RWPE1 (cell line): ENCODE measurements at regions not wholly inside any gene's neighbourhood (a gene's known extent, or its start where the extent isn't known, plus 50 kb on each side); places are given as distances from the start of the nearest gene placed in this dataset.

Source experiments
- CTCF ChIA-PET: fragments of 350-600 bp; sonication (Branson Sonifier 250); formaldehyde crosslinking; extraction: SDS; loops from one replicate; lab custom pipeline; 2021; lab: Yijun Ruan, JAX
- POLR2A ChIA-PET: fragments of 400-600 bp; formaldehyde crosslinking; extraction: SDS; loops from one replicate; lab custom pipeline; 2020; ENCODE audit warnings: antibody characterized with exemption; ENCODE audit not compliant: low non-redundant PET; lab: Yijun Ruan, JAX
- DNase-seq: peaks from one replicate; pipeline ENCODE4 v3.0.0; 2012; ENCODE audit warnings: low spot score
- H3K27ac ChIP-seq: fragments of 450-650 bp; 2 replicates; pipeline ENCODE4 v1.5.1; 2017
- TF ChIP-seq, protein P1 (sequence below): fragments of 450-650 bp; conservative IDR thresholded peaks from 2 replicates; pipeline ENCODE4 v1.5.1; 2017; ENCODE audit warnings: low read depth, mild to moderate bottlenecking

DNA sequence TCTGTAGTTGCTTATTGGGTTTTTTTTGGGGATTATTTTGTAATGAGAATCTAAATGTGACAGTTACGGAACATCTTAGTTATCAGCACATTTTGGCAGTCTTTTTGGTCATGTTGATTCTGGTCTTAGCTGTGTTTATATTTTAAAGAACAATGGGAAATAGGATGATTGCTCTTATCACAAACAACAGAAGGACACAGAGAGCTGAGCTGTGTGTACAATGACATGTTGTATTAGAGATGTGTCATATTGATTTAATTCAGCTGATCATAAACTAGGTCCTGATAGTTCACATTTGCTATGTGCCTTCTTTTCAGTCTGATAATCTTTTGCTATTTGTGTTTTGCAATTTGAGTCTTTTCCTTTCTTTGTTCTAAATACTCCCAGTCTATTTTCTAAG, 781.7 kb downstream of the TRHDE start:
- CTCF ChIA-PET = interaction anchor here (0.6 kb wide), 1 partner anchor 259 kb away, joined by 3 read pairs; no protein-coding TSS in a partner anchor
- POLR2A ChIA-PET = no interaction called here
- no peak for DNase-seq
- TF ChIP-seq, protein P1, sequence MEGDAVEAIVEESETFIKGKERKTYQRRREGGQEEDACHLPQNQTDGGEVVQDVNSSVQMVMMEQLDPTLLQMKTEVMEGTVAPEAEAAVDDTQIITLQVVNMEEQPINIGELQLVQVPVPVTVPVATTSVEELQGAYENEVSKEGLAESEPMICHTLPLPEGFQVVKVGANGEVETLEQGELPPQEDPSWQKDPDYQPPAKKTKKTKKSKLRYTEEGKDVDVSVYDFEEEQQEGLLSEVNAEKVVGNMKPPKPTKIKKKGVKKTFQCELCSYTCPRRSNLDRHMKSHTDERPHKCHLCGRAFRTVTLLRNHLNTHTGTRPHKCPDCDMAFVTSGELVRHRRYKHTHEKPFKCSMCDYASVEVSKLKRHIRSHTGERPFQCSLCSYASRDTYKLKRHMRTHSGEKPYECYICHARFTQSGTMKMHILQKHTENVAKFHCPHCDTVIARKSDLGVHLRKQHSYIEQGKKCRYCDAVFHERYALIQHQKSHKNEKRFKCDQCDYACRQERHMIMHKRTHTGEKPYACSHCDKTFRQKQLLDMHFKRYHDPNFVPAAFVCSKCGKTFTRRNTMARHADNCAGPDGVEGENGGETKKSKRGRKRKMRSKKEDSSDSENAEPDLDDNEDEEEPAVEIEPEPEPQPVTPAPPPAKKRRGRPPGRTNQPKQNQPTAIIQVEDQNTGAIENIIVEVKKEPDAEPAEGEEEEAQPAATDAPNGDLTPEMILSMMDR = no peak
- H3K27ac ChIP-seq = no peak overlapping the region

GRCh38 chr12:73057428-73057827, 785.3 kb downstream of the TRHDE start:
- TF ChIP-seq, protein P1 = no peak
- ChIA-PET CTCF (no interaction called here), POLR2A (no interaction called here)
- no peak for DNase-seq
- no peak overlapping the region for H3K27ac ChIP-seq

- ChIA-PET CTCF (no interaction called here), POLR2A (no interaction called here)
- TF ChIP-seq, protein P1 = no peak
- no peak for DNase-seq
- H3K27ac ChIP-seq = no peak overlapping the region
These were observed 793.7 kb downstream of the TRHDE start for GRCh38 chr12:73065913-73066312.

- no peak overlapping the region for H3K27ac ChIP-seq
- no peak for DNase-seq
- TF ChIP-seq, protein P1 = no peak
- POLR2A ChIA-PET = no interaction called here
- CTCF ChIA-PET = no interaction called here
These were observed 795.4 kb downstream of the TRHDE start for GRCh38 chr12:73067616-73068015.

DNA sequence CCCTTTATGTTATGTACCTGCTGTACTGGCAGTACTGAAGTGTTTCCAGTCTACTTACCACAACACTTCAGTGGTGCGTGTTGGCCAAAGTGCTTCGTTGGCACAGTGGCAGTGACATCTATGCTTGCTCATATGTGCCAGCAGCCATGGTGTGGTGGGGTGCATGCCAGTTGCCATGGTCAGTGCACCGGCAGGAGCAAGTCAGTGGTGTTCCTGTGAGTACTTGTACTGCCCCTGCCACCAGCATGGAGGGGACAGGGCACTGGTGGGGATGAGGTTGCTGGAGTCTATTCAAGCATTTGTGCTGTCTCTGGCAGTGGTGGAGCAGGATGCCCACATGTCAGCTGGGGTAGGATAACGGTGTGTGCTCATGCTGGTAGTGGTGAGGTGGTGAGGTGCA, 800.0 kb downstream of the TRHDE start:
- TF ChIP-seq, protein P1 = no peak
- ChIA-PET CTCF (no interaction called here), POLR2A (no interaction called here)
- H3K27ac ChIP-seq = no peak overlapping the region
- no peak for DNase-seq

- TF ChIP-seq, protein P1 = no peak
- no peak for DNase-seq
- POLR2A ChIA-PET = no interaction called here
- CTCF ChIA-PET = no interaction called here
- no peak overlapping the region for H3K27ac ChIP-seq
These were observed 804.6 kb downstream of the TRHDE start for GRCh38 chr12:73076760-73077159.

GRCh38 chr12:73083736-73084135, 811.6 kb downstream of the TRHDE start:
- ChIA-PET POLR2A (no interaction called here), CTCF (no interaction called here)

More at GRCh38 chr12:73083736-73084135, 811.6 kb downstream of the TRHDE start:
- no peak for DNase-seq
- TF ChIP-seq, protein P1 = no peak
- no peak overlapping the region for H3K27ac ChIP-seq
